WTC11 (cell line): ENCODE measurements at regions not wholly inside any gene's neighbourhood (a gene's known extent, or its start where the extent isn't known, plus 50 kb on each side); places are given as distances from the start of the nearest gene placed in this dataset.
"Not testable (repeated sequence)": the region's sequence is repeated elsewhere in the genome, so short reads cannot be mapped to it uniquely, and the experiment has no call there.

Experiments
- CREB1 ChIP-seq: sonication (generic); formaldehyde crosslinking; IDR thresholded peaks from 2 replicates; pipeline ENCODE4 v1.8.0; 2023; ENCODE audit warnings: mild to moderate bottlenecking, missing genetic modification reagents
- ESRRA ChIP-seq: sonication (generic); formaldehyde crosslinking; IDR thresholded peaks from 2 replicates; pipeline ENCODE4 v1.8.1; 2022; ENCODE audit warnings: mild to moderate bottlenecking, missing genetic modification reagents, borderline replicate concordance
- KAT7 ChIP-seq: sonication (generic); formaldehyde crosslinking; IDR thresholded peaks from 2 replicates; pipeline ENCODE4 v1.8.1; 2023; ENCODE audit warnings: missing genetic modification reagents, mild to moderate bottlenecking, borderline replicate concordance
- NR3C1 ChIP-seq: sonication (generic); formaldehyde crosslinking; conservative IDR thresholded peaks from 2 replicates; pipeline ENCODE4 v1.8.1; 2023; ENCODE audit warnings: low read depth, mild to moderate bottlenecking, missing genetic modification reagents
- USF2 ChIP-seq: sonication (generic); formaldehyde crosslinking; IDR thresholded peaks from 2 replicates; pipeline ENCODE4 v1.8.1; 2023; ENCODE audit warnings: mild to moderate bottlenecking, missing genetic modification reagents, moderate library complexity
- TF ChIP-seq, protein P1 (sequence below): fragments of 200-600 bp; IDR thresholded peaks from 2 replicates; pipeline ENCODE4 v1.8.0; 2022; ENCODE audit warnings: antibody characterized with exemption
- TF ChIP-seq, protein P2 (sequence below): sonication (generic); formaldehyde crosslinking; IDR thresholded peaks from 2 replicates; pipeline ENCODE4 v1.8.1; 2022; ENCODE audit warnings: mild to moderate bottlenecking, missing genetic modification reagents, moderate library complexity, borderline replicate concordance
- TF ChIP-seq, protein P3 (sequence below): sonication (generic); formaldehyde crosslinking; IDR thresholded peaks from 2 replicates; pipeline ENCODE4 v1.8.0; 2022; ENCODE audit warnings: mild to moderate bottlenecking, missing genetic modification reagents

- TF ChIP-seq, protein P1, sequence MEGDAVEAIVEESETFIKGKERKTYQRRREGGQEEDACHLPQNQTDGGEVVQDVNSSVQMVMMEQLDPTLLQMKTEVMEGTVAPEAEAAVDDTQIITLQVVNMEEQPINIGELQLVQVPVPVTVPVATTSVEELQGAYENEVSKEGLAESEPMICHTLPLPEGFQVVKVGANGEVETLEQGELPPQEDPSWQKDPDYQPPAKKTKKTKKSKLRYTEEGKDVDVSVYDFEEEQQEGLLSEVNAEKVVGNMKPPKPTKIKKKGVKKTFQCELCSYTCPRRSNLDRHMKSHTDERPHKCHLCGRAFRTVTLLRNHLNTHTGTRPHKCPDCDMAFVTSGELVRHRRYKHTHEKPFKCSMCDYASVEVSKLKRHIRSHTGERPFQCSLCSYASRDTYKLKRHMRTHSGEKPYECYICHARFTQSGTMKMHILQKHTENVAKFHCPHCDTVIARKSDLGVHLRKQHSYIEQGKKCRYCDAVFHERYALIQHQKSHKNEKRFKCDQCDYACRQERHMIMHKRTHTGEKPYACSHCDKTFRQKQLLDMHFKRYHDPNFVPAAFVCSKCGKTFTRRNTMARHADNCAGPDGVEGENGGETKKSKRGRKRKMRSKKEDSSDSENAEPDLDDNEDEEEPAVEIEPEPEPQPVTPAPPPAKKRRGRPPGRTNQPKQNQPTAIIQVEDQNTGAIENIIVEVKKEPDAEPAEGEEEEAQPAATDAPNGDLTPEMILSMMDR = not testable (repeated sequence)
- not testable (repeated sequence) for TF ChIP-seq KAT7 (CRISPR knock-in tag); CREB1 (CRISPR knock-in tag); USF2 (CRISPR knock-in tag); ESRRA; NR3C1 (CRISPR knock-in tag)
- TF ChIP-seq, protein P2, sequence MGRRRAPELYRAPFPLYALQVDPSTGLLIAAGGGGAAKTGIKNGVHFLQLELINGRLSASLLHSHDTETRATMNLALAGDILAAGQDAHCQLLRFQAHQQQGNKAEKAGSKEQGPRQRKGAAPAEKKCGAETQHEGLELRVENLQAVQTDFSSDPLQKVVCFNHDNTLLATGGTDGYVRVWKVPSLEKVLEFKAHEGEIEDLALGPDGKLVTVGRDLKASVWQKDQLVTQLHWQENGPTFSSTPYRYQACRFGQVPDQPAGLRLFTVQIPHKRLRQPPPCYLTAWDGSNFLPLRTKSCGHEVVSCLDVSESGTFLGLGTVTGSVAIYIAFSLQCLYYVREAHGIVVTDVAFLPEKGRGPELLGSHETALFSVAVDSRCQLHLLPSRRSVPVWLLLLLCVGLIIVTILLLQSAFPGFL = not testable (repeated sequence)
- TF ChIP-seq, protein P3, sequence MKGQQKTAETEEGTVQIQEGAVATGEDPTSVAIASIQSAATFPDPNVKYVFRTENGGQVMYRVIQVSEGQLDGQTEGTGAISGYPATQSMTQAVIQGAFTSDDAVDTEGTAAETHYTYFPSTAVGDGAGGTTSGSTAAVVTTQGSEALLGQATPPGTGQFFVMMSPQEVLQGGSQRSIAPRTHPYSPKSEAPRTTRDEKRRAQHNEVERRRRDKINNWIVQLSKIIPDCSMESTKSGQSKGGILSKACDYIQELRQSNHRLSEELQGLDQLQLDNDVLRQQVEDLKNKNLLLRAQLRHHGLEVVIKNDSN (CRISPR knock-in tag) = not testable (repeated sequence)
Measured at GRCh38 chr4:87725287-87725686, 74.1 kb upstream of the IBSP start.
